ENCODE measurements at regions not wholly inside any gene's neighbourhood (a gene's known extent, or its start where the extent isn't known, plus 50 kb on each side); places are given as distances from the start of the nearest gene placed in this dataset.
"Not testable (repeated sequence)": the region's sequence is repeated elsewhere in the genome, so short reads cannot be mapped to it uniquely, and the experiment has no call there.

- no peak for DNase-seq (ENCODE audit: low read depth)
Measured at GRCh38 chr13:50274181-50274580, 258.9 kb downstream of the KCNRG start.

- DNase-seq (ENCODE audit: low read depth): no peak
Measured at GRCh38 chr13:50275392-50276063, 260.3 kb downstream of the KCNRG start.

GRCh38 chr13:50276550-50276949 lies 261.3 kb downstream of the KCNRG start:
- no peak for DNase-seq (ENCODE audit: low read depth)

GRCh38 chr13:50277127-50277526 lies 261.9 kb downstream of the KCNRG start:
- DNase-seq (ENCODE audit: low read depth): no peak

- no peak for DNase-seq (ENCODE audit: low read depth)
Measured at GRCh38 chr13:50277906-50278305, 262.7 kb downstream of the KCNRG start.

- DNase-seq (ENCODE audit: low read depth): no peak
Measured at GRCh38 chr13:50280441-50280937, 265.2 kb downstream of the KCNRG start.

- no peak for DNase-seq (ENCODE audit: low read depth)
Measured at GRCh38 chr13:50282016-50282415, 266.8 kb downstream of the KCNRG start.

- no peak for DNase-seq (ENCODE audit: low read depth)
Measured at GRCh38 chr13:50283017-50283416, 267.8 kb downstream of the KCNRG start.

- DNase-seq (ENCODE audit: low read depth): no peak
Measured at GRCh38 chr13:50284540-50284939, 269.3 kb downstream of the KCNRG start.

- no peak for DNase-seq (ENCODE audit: low read depth)
Measured at GRCh38 chr13:50285283-50285682, 270.0 kb downstream of the KCNRG start.

- DNase-seq (ENCODE audit: low read depth): no peak
Measured at GRCh38 chr13:50286324-50286723, 271.1 kb downstream of the KCNRG start.

- no peak for DNase-seq (ENCODE audit: low read depth)
Measured at GRCh38 chr13:50290186-50290585, 274.9 kb downstream of the KCNRG start.

- DNase-seq (ENCODE audit: low read depth): no peak
Measured at GRCh38 chr13:50291611-50292010, 276.4 kb downstream of the KCNRG start.

- DNase-seq (ENCODE audit: low read depth): no peak
Measured at GRCh38 chr13:50292081-50292480, 276.8 kb downstream of the KCNRG start.

- DNase-seq (ENCODE audit: low read depth): not testable (repeated sequence)
Measured at GRCh38 chr13:50294425-50294824, 279.2 kb downstream of the KCNRG start.

- no peak for DNase-seq (ENCODE audit: low read depth)
Measured at GRCh38 chr13:50299546-50300249, 284.5 kb downstream of the KCNRG start.

- DNase-seq (ENCODE audit: low read depth): no peak
Measured at GRCh38 chr13:50303963-50304721, 288.9 kb downstream of the KCNRG start.

GRCh38 chr13:50306156-50306555 lies 290.9 kb downstream of the KCNRG start:
- no peak for DNase-seq (ENCODE audit: low read depth)

- DNase-seq (ENCODE audit: low read depth): no peak
Measured at GRCh38 chr13:50309318-50309717, 294.1 kb downstream of the KCNRG start.

- DNase-seq (ENCODE audit: low read depth): no peak
Measured at GRCh38 chr13:50309882-50310594, 294.8 kb downstream of the KCNRG start.

- DNase-seq (ENCODE audit: low read depth): no peak
Measured at GRCh38 chr13:50310734-50311133, 295.5 kb downstream of the KCNRG start.

- no peak for DNase-seq (ENCODE audit: low read depth)
Measured at GRCh38 chr13:50318887-50319286, 303.6 kb downstream of the KCNRG start.

Data from activated T-helper 1 cell treated with Interleukin-2 at 50 U/mL for 16 hours (primary cell).